ELF-1 (cell line): ENCODE measurements at regions not wholly inside any gene's neighbourhood (a gene's known extent, or its start where the extent isn't known, plus 50 kb on each side); places are given as distances from the start of the nearest gene placed in this dataset.
A peak's percentile ranks its signal among the peaks of the same experiment; 100 is the strongest.
"Not testable (repeated sequence)": the region's sequence is repeated elsewhere in the genome, so short reads cannot be mapped to it uniquely, and the experiment has no call there.

ENCODE experiments used
- DNase-seq: peaks from one replicate; pipeline ENCODE4 v3.0.0-alpha.2; 2016; ENCODE audit warnings: low read depth, low spot score

DNA sequence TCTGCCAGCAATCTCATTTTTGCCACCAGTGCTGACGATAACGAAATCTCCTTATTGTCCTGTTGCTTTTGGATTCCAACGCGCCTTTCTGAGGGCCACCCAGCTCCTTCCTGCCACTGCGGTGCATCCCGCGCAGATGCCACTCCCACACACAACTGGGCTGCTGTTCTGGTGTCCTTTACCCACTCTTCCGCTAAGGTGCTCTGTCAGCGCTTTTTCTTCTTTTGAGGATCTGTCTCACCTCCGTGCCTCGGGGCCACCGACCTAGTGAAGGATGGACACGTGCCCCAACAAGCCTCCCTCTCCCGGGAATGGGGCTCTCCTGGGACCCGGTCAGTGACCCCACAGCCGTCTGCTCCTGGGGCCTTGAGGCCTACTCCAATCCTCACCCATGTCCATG, 314.3 kb upstream of the COBL start:
- DNase-seq, result no peak

DNA sequence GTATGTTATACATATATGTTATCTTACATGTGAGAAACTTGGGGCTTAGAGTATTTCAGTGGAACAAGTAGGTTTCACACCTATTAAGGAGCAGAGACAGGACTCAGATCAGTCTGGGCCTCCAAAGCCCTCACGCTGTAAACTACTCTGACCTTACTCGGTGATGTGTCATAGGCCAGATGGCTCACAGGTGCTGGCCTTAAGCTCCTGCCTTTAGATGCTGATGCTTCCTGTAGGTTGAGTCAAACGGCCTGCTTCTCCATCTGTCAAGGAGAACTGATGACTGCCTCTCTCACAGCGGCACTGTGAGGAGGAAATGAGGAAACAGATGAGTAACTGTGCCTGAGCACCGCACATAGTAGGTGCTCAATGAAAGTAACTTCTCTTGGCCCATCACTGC, 312.6 kb upstream of the COBL start:
- DNase-seq, result no peak

DNA sequence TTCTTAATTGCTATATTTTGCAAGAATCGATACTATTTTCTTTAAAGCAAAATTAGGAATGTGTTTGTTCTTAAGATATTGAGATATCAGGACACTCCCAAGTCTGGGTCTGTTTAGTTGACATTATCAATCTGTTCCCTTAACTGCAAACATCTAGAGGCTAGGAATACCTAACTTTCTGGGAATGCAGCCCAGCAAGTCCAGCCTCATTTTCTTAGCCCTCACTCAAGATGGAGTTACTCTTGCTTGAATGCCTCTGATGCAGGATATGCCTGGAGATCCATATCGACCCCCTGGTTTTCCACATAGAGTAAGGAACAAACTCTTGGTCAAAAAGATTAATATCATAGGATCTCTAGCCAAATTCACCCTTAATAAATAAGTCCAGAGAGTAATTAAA, 305.3 kb upstream of the COBL start:
- no peak for DNase-seq

DNA sequence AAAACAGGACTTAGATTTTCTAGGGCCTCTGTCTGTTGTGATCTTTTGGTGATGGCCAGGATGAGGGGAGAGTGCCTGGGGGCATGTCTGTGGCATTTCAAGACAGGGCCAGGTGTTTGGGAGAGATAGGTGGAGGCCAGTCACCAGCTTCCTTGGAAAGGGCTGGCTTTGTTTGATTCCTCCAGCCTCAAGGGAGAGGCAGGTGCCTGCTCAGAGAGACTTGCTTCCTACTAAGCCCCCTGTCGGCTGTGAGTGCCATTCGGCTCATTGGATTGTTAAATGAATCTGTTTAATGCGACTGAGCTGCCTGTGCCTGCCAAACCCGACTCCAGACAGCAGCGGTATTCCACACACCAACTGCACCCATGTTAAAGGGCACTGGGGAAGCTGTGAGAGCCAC, 304.1 kb upstream of the COBL start:
- peak; percentile 87 for DNase-seq

DNA sequence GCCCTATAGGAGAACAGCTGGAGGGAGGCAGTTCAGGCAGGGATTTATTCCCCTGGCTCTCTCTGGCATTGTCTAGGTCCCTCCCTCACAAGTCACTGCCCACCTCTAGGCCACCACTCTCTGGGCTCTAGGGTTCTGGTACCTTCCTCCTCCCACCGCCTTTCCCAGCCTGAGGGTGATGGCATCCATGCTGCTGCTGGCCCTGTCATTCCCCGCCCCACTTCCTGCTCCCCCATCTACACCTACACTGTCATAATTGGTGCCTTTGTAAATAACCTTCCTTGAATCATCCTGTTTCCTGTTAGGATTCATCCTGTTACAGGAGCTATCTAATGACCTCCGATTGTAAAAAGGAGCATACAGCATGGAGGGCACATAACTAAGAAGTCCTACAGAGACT, 303.3 kb upstream of the COBL start:
- no peak for DNase-seq

DNA sequence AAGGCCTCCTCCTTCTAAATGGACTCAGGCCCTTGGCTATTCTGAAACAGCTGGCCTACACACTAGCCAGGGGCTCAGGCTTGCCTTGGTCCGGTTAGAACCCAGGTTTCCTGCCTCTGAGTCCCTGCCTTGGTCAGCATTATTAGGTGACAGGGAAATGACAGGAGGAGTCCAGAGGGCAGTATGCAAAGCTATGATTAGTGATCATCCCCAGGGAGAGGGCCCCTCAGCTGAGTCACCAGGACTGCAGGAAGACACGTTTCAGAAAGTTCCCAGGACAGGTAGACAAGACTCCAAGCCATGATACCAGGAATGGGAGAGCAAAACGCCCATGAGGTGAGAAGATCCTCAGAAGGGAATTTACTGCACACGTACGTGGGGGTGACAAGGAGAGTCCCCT, 301.1 kb upstream of the COBL start:
- no peak for DNase-seq

DNA sequence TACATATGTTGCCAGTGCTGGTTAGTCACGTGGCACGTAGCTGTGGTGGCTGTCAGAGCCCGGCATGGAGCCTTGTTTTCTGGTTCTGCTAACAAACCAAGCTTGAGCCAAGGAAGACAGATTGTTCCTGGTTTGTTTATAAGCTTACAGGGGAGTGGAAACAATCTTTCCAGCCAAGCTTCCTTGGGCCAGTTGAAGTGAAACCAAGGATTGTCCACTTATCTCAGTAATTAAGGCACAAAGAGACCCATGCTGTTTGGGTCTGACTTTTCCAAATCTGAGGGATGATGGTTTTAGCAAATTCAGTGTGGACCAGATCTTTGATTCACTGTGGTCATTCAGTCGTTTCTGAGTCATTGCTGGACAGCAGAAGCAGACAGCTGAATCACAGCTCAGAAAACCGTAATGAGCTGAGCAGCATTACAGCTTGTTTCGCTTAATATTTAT, 297.3 kb upstream of the COBL start:
- DNase-seq, result no peak

DNA sequence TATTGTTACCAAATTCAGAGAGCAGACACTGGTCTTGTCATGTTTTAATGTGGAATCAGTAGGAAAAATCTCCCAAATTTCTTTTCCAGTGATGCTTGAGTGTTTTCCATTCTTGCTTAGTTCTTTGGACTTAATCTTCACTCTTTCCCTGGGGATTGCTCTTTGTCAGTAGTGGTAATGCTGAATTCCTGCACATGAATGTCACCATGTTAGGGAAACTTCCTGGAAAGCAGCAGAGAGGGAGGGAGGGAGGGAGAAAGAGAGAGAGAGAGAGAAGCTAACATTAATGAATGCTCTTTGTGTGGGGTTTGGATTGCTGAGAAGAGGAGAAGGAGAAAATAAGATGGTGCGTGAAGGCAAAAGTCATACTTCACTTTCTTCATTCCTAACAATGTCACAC, 295.3 kb upstream of the COBL start:
- no peak for DNase-seq

GRCh38 chr7:51607447-51607846, 290.8 kb upstream of the COBL start:
- no peak for DNase-seq

DNA sequence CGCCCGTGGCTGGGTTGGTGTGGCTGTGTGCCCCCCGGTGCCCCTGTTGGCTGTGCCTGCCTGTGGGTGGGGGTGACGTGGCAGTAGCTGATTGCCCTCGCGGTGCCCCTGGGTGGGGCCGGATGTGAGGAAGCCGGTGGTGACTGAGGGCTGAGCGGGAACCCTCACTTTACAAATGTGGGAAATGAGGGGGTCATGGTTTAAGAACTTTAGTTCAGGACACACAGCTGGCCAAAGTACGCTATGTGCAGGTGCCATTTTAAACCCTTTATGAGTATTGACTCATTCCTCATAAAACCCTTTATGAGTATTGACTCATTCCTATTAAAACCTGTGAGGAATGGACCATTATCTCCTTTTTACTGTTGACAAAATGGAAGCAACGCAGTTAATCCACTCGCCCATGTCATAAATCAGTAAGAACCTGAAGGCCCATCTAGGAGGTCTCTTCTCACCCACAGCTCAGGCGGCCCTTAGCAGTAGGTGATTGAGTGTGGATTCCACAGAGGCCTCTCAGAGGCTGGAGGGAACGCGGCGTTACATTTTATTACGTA, 290.1 kb upstream of the COBL start:
- peak; percentile 29 for DNase-seq

DNA sequence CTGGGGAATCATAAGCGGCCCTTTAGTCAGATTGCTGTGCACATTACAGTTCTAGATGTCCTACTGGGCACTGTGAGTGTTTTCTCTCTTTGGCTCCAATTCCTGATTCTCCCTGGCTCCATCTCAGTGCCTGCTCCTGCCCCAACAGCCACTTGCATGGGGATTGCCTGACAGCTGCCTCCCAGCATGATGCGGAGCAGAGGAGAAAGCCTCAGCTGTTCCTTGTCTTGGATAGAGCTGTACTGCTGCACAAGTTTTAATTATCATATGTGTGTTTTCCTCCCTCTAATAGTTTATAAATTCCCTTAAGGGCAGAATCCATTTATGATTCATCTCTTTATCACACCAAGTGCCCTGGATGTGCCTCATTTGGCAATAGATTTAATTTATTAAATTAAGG, 285.8 kb upstream of the COBL start:
- DNase-seq, result no peak

GRCh38 chr7:51601461-51601860, 284.9 kb upstream of the COBL start:
- no peak for DNase-seq

- DNase-seq, result not testable (repeated sequence)
These were observed 283.3 kb upstream of the COBL start for GRCh38 chr7:51599935-51600334.

DNA sequence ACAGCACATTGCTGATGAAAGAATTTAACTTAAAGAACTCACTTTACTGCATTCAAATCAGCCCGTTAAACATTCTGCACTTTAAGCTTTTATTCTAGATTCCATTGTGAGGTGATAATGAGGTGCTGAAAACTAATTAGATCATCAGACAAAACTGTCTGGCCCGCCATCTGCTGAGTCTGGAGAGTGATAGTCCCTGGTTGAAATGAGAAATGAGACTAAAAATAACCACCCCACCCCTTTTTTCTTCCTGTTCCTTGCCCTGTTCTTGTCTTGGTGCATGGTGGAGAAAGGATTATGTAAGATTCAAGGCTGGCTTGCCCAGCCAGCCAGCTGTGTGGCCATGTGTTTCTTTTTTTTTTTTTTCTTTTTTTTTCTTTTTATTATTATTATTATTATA, 277.0 kb upstream of the COBL start:
- DNase-seq, result no peak

DNA sequence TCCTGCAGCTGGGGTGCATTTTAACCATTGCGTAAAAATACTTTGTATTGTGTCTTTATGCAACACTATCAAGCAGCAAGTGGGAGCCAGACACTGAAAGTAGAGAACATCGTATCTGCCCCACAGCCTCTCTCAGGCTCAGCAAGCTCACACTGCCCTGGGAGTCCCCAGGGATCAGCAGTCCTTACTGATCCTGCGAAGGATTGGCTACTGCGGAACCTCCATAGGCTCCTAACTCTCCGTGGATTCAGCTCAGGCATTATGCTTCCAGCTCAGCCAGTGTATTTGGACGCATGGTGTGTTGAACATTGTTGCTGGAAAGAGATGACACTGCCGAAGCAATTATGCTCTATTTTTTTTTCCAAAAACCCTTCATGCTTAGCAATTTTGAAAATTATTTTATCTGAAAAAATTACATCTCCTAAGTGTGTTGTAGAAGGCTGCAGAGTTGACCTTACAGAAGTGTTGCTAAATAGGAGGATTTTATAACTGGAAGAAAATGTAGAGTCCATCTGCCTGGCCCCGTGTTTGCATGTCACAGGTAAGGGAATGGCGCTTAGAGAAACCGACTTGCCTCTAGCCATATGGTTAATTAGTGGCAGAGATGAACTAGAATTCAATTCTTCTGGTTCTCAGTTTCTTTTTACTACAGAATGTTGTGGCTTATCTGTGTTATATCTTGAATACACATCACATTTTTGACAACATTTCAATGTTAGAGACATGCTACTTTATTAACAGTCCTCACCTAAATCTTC, 276.4 kb upstream of the COBL start:
- DNase-seq, result no peak

GRCh38 chr7:51591223-51591622, 274.6 kb upstream of the COBL start:
- no peak for DNase-seq

GRCh38 chr7:51590746-51591145, 274.1 kb upstream of the COBL start:
- DNase-seq, result peak; percentile 73

GRCh38 chr7:51589111-51589510, 272.5 kb upstream of the COBL start:
- DNase-seq, result no peak

- DNase-seq, result no peak
These were observed 271.0 kb upstream of the COBL start for GRCh38 chr7:51587604-51588003.

- no peak for DNase-seq
These were observed 260.8 kb upstream of the COBL start for GRCh38 chr7:51577390-51577789.

DNA sequence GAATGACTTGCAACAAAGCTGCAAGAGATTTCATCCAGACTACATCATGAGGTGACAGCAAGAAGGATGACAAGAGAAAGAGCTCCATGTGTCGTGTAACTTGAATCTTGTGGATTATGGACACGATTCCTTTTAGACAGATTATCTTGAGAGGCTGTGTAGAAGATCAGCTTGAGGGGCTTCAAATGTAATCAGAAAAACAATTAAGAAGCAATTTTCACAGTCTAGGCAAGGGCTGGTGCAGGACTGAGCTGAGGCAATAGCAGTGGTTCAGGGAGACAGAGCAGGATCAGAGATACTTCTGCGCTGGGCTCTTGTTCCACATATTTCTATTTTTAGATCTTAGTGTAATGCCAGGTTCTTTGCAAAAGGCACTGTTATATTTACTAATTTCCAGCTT, 253.0 kb upstream of the COBL start:
- no peak for DNase-seq

DNA sequence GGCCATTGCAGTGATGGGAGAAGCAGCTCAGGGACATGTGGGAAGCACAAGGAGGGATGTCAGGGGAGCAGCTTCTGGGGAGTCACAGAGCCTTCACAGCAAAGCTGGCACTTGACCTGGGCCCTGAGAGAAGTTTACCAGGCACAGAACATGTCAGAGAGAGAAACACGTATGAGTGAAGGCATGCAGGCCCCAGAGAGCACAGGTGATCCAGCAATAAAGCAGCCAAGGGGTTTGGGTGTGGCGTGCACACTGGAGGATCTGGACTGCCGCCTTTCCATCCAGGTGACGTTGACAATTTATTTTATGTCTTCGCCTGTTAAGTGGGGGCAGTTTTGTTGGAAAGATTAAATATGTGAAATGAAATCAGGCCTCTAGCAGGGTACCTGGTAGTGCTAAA, 252.6 kb upstream of the COBL start:
- DNase-seq, result no peak

- DNase-seq, result no peak
These were observed 234.5 kb upstream of the COBL start for GRCh38 chr7:51551070-51551469.

DNA sequence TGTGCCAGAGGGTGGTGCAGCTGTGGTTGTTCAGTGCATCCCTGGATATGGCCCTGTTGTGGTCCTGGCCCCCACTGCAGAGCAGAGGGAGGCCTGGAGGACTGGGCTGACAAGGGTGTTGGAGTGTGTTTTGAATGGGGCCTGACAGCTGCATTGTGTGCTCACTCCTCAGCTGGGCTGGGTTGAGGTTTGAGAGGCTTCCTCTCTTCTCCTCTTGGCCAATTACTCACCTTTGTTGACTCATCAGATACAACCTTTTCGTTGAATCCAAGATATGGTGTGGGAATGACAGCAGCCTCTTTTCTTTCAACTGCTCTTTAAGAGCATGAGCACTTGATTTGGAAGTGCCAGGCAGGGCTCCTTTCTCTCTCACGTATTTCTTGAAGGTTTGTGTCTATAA, 228.5 kb upstream of the COBL start:
- DNase-seq, result peak; percentile 15
